ENCODE measurements at regions not wholly inside any gene's neighbourhood (a gene's known extent, or its start where the extent isn't known, plus 50 kb on each side); places are given as distances from the start of the nearest gene placed in this dataset.
"Not testable (repeated sequence)": the region's sequence is repeated elsewhere in the genome, so short reads cannot be mapped to it uniquely, and the experiment has no call there.

DNA sequence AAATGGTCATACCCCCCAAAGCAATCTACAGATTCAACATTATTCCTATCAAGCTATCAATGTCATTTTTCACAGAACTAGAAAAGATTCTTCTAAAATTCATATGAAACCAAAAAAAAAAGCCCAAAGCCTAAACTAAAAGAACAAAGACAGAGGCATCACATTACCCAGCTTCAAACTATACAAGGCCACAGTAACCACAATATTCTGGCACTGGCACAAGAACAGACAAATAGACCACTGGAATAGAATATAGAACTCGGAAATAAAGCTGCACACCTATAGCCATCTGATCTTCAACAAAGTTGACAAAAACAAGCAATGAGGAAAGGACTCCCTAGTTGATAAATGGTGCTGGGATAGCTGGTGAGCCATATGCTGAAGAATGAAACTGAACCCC is 89.2 kb upstream of the PCED1B start:
- Mint-ChIP-seq H3K27me3 (ENCODE audit: insufficient read depth, unreplicated experiment) (no peaks in the 10 kb centered on the region), H3K4me3 (ENCODE audit: unreplicated experiment) (no peak overlapping the region), H3K27ac (ENCODE audit: unreplicated experiment) (no peak overlapping the region), H3K4me1 (ENCODE audit: low read depth, unreplicated experiment) (peaks cover 9% of the 10 kb centered on the region), H3K36me3 (ENCODE audit: insufficient read depth, unreplicated experiment) (no peaks in the 10 kb centered on the region), H3K9me3 (ENCODE audit: unreplicated experiment) (peaks cover 24% of the 10 kb centered on the region)
- TF ChIP-seq, protein P1, sequence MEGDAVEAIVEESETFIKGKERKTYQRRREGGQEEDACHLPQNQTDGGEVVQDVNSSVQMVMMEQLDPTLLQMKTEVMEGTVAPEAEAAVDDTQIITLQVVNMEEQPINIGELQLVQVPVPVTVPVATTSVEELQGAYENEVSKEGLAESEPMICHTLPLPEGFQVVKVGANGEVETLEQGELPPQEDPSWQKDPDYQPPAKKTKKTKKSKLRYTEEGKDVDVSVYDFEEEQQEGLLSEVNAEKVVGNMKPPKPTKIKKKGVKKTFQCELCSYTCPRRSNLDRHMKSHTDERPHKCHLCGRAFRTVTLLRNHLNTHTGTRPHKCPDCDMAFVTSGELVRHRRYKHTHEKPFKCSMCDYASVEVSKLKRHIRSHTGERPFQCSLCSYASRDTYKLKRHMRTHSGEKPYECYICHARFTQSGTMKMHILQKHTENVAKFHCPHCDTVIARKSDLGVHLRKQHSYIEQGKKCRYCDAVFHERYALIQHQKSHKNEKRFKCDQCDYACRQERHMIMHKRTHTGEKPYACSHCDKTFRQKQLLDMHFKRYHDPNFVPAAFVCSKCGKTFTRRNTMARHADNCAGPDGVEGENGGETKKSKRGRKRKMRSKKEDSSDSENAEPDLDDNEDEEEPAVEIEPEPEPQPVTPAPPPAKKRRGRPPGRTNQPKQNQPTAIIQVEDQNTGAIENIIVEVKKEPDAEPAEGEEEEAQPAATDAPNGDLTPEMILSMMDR (IDR thresholded peaks at IDR 0.05; ENCODE audit: insufficient read depth in 1 of 2, low read depth in 1 of 2, low read length in 1 of 2, severe bottlenecking in 1 of 2, unreplicated experiment in 1 of 2), result no peak
- Histone ChIP-seq H3K27me3 (replicated peaks; ENCODE audit: control insufficient read depth, insufficient read depth, low read length) (no peaks in the 10 kb centered on the region), H3K4me3 (ENCODE audit: low read depth, low read length) (no peak overlapping the region), H3K36me3 (ENCODE audit: control insufficient read depth, insufficient read depth, low read length) (no peaks in the 10 kb centered on the region), H3K9me3 (peaks cover 26% of the 10 kb centered on the region), H3K4me1 (peaks cover 9% of the 10 kb centered on the region)
- intact Hi-C loops (cut with micrococcal nuclease; ENCODE audit: unreplicated experiment), result no loop called here
- BruUV-seq (replicated peaks), result no TSS peak
- no peak for DNase-seq
- ChIA-PET CTCF (no interaction called here), POLR2A (no interaction called here)

DNA sequence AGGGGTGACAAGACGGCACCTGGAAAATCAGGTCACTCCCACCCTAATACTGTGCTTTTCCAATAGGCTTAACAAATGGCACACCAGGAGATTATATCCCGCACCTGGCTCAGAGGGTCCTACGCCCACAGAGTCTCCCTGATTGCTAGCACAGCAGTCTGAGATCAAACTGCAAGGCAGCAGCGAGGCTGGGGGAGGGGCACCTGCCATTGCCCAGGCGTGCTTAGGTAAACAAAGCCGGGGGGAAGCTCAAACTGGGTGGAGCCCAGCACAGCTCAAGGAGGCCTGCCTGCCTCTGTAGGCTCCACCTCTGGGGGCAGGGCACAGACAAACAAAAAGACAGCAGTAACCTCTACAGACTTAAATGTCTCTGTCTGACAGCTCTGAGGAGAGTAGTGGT is 87.4 kb upstream of the PCED1B start:
- H3K4me3 Mint-ChIP-seq (ENCODE audit: unreplicated experiment); BruUV-seq (replicated peaks); CTCF ChIA-PET; H3K27me3 Mint-ChIP-seq (ENCODE audit: insufficient read depth, unreplicated experiment); H3K4me3 ChIP-seq (ENCODE audit: low read depth, low read length); intact Hi-C loops (cut with micrococcal nuclease; ENCODE audit: unreplicated experiment); H3K36me3 ChIP-seq (ENCODE audit: control insufficient read depth, insufficient read depth, low read length); H3K36me3 Mint-ChIP-seq (ENCODE audit: insufficient read depth, unreplicated experiment); H3K4me1 ChIP-seq; H3K27me3 ChIP-seq (replicated peaks; ENCODE audit: control insufficient read depth, insufficient read depth, low read length); H3K27ac Mint-ChIP-seq (ENCODE audit: unreplicated experiment); POLR2A ChIA-PET; H3K4me1 Mint-ChIP-seq (ENCODE audit: low read depth, unreplicated experiment); DNase-seq: not testable (repeated sequence)
- H3K9me3 ChIP-seq, result peaks cover 26% of the 10 kb centered on the region
- H3K9me3 Mint-ChIP-seq (ENCODE audit: unreplicated experiment), result peaks cover 24% of the 10 kb centered on the region

DNA sequence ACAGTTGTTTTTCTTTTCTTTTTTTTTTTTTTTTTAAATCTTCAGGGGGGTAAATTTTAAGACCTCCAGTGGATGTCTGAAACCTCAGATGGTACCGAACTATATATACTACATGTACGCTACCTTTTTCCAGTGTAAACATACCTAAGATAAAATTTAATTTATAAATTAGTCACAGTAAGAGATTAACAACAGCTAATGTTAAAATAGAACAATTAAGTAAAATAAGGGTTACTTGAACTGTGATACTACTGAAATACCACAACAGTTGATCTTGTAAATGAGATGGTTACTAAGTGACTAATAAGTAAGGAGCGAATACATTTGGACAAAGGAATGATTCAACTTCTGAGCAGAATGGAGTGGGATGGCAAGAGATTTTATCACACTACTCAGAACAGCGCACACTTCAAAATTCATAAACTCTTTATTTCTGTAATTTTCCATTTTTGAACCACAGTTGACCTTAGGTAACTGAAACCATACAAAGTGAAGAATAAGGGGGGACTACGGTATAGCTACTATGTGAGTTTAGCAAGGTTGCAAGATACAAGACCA is 80.5 kb upstream of the PCED1B start:
- H3K9me3 ChIP-seq, result peaks cover 3% of the 10 kb centered on the region; the same call in 1 of the 2 replicates
- H3K9me3 Mint-ChIP-seq (ENCODE audit: unreplicated experiment), result no peaks in the 10 kb centered on the region
- POLR2A ChIA-PET, result interaction anchor here (0.7 kb wide), 1 partner anchor 25 kb away, joined by 3 read pairs; no protein-coding TSS in a partner anchor
- CTCF ChIA-PET, result interaction anchor here (0.7 kb wide), 1 partner anchor 422 kb away, joined by 3 read pairs; no protein-coding TSS in a partner anchor
- intact Hi-C loops (cut with micrococcal nuclease; ENCODE audit: unreplicated experiment), result no loop called here
- TF ChIP-seq, protein P1 (IDR thresholded peaks at IDR 0.05; ENCODE audit: insufficient read depth in 1 of 2, low read depth in 1 of 2, low read length in 1 of 2, severe bottlenecking in 1 of 2, unreplicated experiment in 1 of 2), result no peak
- no TSS peak for BruUV-seq (replicated peaks)
- peaks cover 3% of the 10 kb centered on the region for H3K27me3 Mint-ChIP-seq (ENCODE audit: insufficient read depth, unreplicated experiment)
- H3K4me1 ChIP-seq, result no peaks in the 10 kb centered on the region
- H3K27ac Mint-ChIP-seq (ENCODE audit: unreplicated experiment), result no peak overlapping the region
- H3K4me1 Mint-ChIP-seq (ENCODE audit: low read depth, unreplicated experiment), result no peaks in the 10 kb centered on the region
- no peak for DNase-seq
- no peaks in the 10 kb centered on the region for H3K36me3 ChIP-seq (ENCODE audit: control insufficient read depth, insufficient read depth, low read length)
- H3K4me3 Mint-ChIP-seq (ENCODE audit: unreplicated experiment), result no peak overlapping the region
- H3K4me3 ChIP-seq (ENCODE audit: low read depth, low read length), result no peak overlapping the region
- H3K36me3 Mint-ChIP-seq (ENCODE audit: insufficient read depth, unreplicated experiment), result no peaks in the 10 kb centered on the region
- no peaks in the 10 kb centered on the region for H3K27me3 ChIP-seq (replicated peaks; ENCODE audit: control insufficient read depth, insufficient read depth, low read length)

DNA sequence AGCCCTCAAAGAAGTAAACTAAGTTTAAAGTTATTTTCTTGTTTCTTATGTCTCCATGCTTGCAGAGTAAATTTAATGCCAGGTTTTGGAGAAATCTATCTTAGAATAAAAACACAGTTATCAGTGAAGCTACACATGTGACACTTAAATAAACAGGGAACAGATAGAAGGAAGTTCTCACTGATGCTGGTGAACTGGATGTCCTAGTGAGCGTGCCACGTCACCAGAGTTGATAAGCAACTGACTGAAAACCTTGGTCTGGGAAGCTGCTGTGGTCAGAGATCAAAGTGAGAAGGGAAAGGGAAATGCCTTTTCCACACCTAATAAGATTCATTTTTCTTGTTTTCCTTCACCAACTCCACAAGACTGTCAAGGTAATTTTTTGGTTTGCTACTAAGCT is 74.8 kb upstream of the PCED1B start:
- H3K4me3 ChIP-seq (ENCODE audit: low read depth, low read length), result no peak overlapping the region
- Mint-ChIP-seq H3K9me3 (ENCODE audit: unreplicated experiment) (peaks cover 9% of the 10 kb centered on the region), H3K27ac (ENCODE audit: unreplicated experiment) (no peak overlapping the region), H3K27me3 (ENCODE audit: insufficient read depth, unreplicated experiment) (peaks cover 6% of the 10 kb centered on the region), H3K4me1 (ENCODE audit: low read depth, unreplicated experiment) (no peaks in the 10 kb centered on the region), H3K36me3 (ENCODE audit: insufficient read depth, unreplicated experiment) (no peaks in the 10 kb centered on the region), H3K4me3 (ENCODE audit: unreplicated experiment) (no peak overlapping the region)
- intact Hi-C loops (cut with micrococcal nuclease; ENCODE audit: unreplicated experiment), result no loop called here
- no peaks in the 10 kb centered on the region for H3K4me1 ChIP-seq
- H3K9me3 ChIP-seq, result no peaks in the 10 kb centered on the region
- ChIA-PET POLR2A (no interaction called here), CTCF (no interaction called here)
- no peaks in the 10 kb centered on the region for H3K36me3 ChIP-seq (ENCODE audit: control insufficient read depth, insufficient read depth, low read length)
- TF ChIP-seq, protein P1 (IDR thresholded peaks at IDR 0.05; ENCODE audit: insufficient read depth in 1 of 2, low read depth in 1 of 2, low read length in 1 of 2, severe bottlenecking in 1 of 2, unreplicated experiment in 1 of 2), result no peak
- DNase-seq, result no peak
- BruUV-seq (replicated peaks), result no TSS peak
- no peaks in the 10 kb centered on the region for H3K27me3 ChIP-seq (replicated peaks; ENCODE audit: control insufficient read depth, insufficient read depth, low read length)

Measured in Caco-2 (cell line).